ENCODE measurements at regions not wholly inside any gene's neighbourhood (a gene's known extent, or its start where the extent isn't known, plus 50 kb on each side); places are given as distances from the start of the nearest gene placed in this dataset.
"Not testable (repeated sequence)": the region's sequence is repeated elsewhere in the genome, so short reads cannot be mapped to it uniquely, and the experiment has no call there.

GRCh38 chr2:129376426-129377077, 602.9 kb upstream of the RAB6C start:
- no peak for DNase-seq

- DNase-seq, result no peak
Measured at GRCh38 chr2:129377078-129377469, 602.4 kb upstream of the RAB6C start.

- DNase-seq, result no peak
Measured at GRCh38 chr2:129378186-129378585, 601.3 kb upstream of the RAB6C start.

GRCh38 chr2:129379411-129379810, 600.1 kb upstream of the RAB6C start:
- no peak for DNase-seq

GRCh38 chr2:129381789-129382188, 597.7 kb upstream of the RAB6C start:
- DNase-seq, result no peak

GRCh38 chr2:129388870-129389269, 590.6 kb upstream of the RAB6C start:
- no peak for DNase-seq

- no peak for DNase-seq
Measured at GRCh38 chr2:129393816-129394215, 585.6 kb upstream of the RAB6C start.

- no peak for DNase-seq
Measured at GRCh38 chr2:129396980-129397599, 582.4 kb upstream of the RAB6C start.

GRCh38 chr2:129400826-129401225, 578.6 kb upstream of the RAB6C start:
- DNase-seq, result no peak

- DNase-seq, result no peak
Measured at GRCh38 chr2:129402076-129402475, 577.4 kb upstream of the RAB6C start.

- DNase-seq, result no peak
Measured at GRCh38 chr2:129404000-129404685, 575.3 kb upstream of the RAB6C start.

GRCh38 chr2:129408570-129408969, 570.9 kb upstream of the RAB6C start:
- DNase-seq, result no peak

GRCh38 chr2:129417041-129417440, 562.4 kb upstream of the RAB6C start:
- not testable (repeated sequence) for DNase-seq

GRCh38 chr2:129422028-129422427, 557.4 kb upstream of the RAB6C start:
- no peak for DNase-seq

GRCh38 chr2:129428086-129428660, 551.3 kb upstream of the RAB6C start:
- no peak for DNase-seq

- no peak for DNase-seq
Measured at GRCh38 chr2:129430911-129431310, 548.6 kb upstream of the RAB6C start.

- no peak for DNase-seq
Measured at GRCh38 chr2:129431881-129432280, 547.6 kb upstream of the RAB6C start.

- no peak for DNase-seq
Measured at GRCh38 chr2:129436809-129437208, 542.7 kb upstream of the RAB6C start.

GRCh38 chr2:129437725-129438124, 541.7 kb upstream of the RAB6C start:
- no peak for DNase-seq

- no peak for DNase-seq
Measured at GRCh38 chr2:129438501-129439057, 540.9 kb upstream of the RAB6C start.

GRCh38 chr2:129439406-129440302, 539.8 kb upstream of the RAB6C start:
- DNase-seq, result no peak

GRCh38 chr2:129441610-129442009, 537.9 kb upstream of the RAB6C start:
- no peak for DNase-seq

All from activated gamma-delta T cell treated with Interleukin-2 at 50 U/mL for 16 hours (primary cell).